ENCODE measurements at regions not wholly inside any gene's neighbourhood (a gene's known extent, or its start where the extent isn't known, plus 50 kb on each side); places are given as distances from the start of the nearest gene placed in this dataset.

GRCh38 chr12:107557589-107558100 is 128.0 kb upstream of the PWP1 start:
- peaks cover 20% of the 10 kb centered on the region for H3K4me1 Mint-ChIP-seq
- TF ChIP-seq, protein P1, sequence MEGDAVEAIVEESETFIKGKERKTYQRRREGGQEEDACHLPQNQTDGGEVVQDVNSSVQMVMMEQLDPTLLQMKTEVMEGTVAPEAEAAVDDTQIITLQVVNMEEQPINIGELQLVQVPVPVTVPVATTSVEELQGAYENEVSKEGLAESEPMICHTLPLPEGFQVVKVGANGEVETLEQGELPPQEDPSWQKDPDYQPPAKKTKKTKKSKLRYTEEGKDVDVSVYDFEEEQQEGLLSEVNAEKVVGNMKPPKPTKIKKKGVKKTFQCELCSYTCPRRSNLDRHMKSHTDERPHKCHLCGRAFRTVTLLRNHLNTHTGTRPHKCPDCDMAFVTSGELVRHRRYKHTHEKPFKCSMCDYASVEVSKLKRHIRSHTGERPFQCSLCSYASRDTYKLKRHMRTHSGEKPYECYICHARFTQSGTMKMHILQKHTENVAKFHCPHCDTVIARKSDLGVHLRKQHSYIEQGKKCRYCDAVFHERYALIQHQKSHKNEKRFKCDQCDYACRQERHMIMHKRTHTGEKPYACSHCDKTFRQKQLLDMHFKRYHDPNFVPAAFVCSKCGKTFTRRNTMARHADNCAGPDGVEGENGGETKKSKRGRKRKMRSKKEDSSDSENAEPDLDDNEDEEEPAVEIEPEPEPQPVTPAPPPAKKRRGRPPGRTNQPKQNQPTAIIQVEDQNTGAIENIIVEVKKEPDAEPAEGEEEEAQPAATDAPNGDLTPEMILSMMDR (IDR thresholded peaks at IDR 0.05; ENCODE audit: unreplicated experiment in 3 of 3), result no peak
- H3K27ac Mint-ChIP-seq, result no peak overlapping the region
- H3K9me3 Mint-ChIP-seq, result no peaks in the 10 kb centered on the region
- no peak overlapping the region for H3K4me3 Mint-ChIP-seq
- H3K27me3 Mint-ChIP-seq (ENCODE audit: low read depth), result no peaks in the 10 kb centered on the region
- H3K36me3 Mint-ChIP-seq (ENCODE audit: low read depth), result no peaks in the 10 kb centered on the region

DNA sequence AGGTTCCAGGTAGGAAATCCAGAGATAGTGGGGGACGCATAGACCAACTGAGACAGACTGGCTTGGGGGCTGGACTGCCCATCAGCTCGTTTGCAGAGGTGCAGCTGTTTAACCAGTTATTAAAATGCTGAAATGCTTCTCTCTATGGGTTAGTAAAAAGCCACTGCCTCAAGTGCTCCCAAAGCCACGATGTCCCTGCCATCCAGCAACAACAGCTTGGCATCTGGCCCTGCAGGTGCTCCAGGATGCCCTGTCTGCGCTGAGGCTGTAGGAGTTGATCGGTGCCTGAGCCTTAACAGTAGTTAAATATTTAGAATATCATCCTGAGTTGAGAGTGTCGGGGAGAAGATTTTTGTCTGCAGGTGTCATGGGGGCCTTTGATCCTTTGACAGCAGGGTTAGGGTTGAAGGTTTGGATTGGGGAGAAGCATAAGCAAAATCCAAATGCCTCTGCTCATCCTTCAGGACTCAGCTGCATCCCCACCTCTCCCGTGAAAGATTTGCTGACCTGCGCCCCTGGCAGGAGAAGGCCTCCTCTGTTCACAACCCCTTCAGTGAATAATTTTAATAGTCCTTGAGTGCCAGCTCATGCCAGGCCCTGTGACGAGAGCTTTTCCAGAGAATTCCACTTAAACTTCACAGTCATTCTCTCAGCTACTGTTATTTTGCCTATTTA is 127.3 kb upstream of the PWP1 start:
- Mint-ChIP-seq H3K27ac (no peak overlapping the region), H3K27me3 (ENCODE audit: low read depth) (no peaks in the 10 kb centered on the region), H3K9me3 (no peaks in the 10 kb centered on the region), H3K4me1 (peaks cover 20% of the 10 kb centered on the region), H3K4me3 (no peak overlapping the region), H3K36me3 (ENCODE audit: low read depth) (no peaks in the 10 kb centered on the region)
- TF ChIP-seq, protein P1 (IDR thresholded peaks at IDR 0.05; ENCODE audit: unreplicated experiment in 3 of 3), result no peak

GRCh38 chr12:107558816-107559382 is 126.7 kb upstream of the PWP1 start:
- Mint-ChIP-seq H3K4me1 (peaks cover 20% of the 10 kb centered on the region), H3K9me3 (no peaks in the 10 kb centered on the region), H3K36me3 (ENCODE audit: low read depth) (no peaks in the 10 kb centered on the region), H3K27ac (no peak overlapping the region), H3K4me3 (no peak overlapping the region), H3K27me3 (ENCODE audit: low read depth) (no peaks in the 10 kb centered on the region)
- TF ChIP-seq, protein P1 (IDR thresholded peaks at IDR 0.05; ENCODE audit: unreplicated experiment in 3 of 3), result no peak

GRCh38 chr12:107560165-107560898 is 125.3 kb upstream of the PWP1 start:
- Mint-ChIP-seq H3K27ac (peak overlapping the region in 1 of 3 experiments; percentile 44), H3K4me1 (peaks cover 20% of the 10 kb centered on the region), H3K36me3 (ENCODE audit: low read depth) (no peaks in the 10 kb centered on the region), H3K9me3 (no peaks in the 10 kb centered on the region), H3K27me3 (ENCODE audit: low read depth) (peaks cover 3% of the 10 kb centered on the region), H3K4me3 (no peak overlapping the region)
- TF ChIP-seq, protein P1 (IDR thresholded peaks at IDR 0.05; ENCODE audit: unreplicated experiment in 3 of 3), result no peak

- TF ChIP-seq, protein P1 (IDR thresholded peaks at IDR 0.05; ENCODE audit: unreplicated experiment in 3 of 3), result no peak
- Mint-ChIP-seq H3K9me3 (no peaks in the 10 kb centered on the region), H3K36me3 (ENCODE audit: low read depth) (no peaks in the 10 kb centered on the region), H3K27ac (no peak overlapping the region), H3K4me1 (peaks cover 20% of the 10 kb centered on the region), H3K4me3 (no peak overlapping the region), H3K27me3 (ENCODE audit: low read depth) (peaks cover 3% of the 10 kb centered on the region)
Measured at GRCh38 chr12:107560899-107561285, 124.7 kb upstream of the PWP1 start.
